Mesendoderm (in vitro differentiated cells): ENCODE measurements at regions not wholly inside any gene's neighbourhood (a gene's known extent, or its start where the extent isn't known, plus 50 kb on each side); places are given as distances from the start of the nearest gene placed in this dataset.

Experiments
- DNase-seq: peaks from one replicate; pipeline ENCODE4 v3.0.0; 2013
- H2AK5ac ChIP-seq: 2 replicates; pipeline ENCODE4 v1.6.1; 2013; ENCODE audit warnings: low read length, inconsistent platforms
- H2BK120ac ChIP-seq: 2 replicates; pipeline ENCODE4 v1.6.1; 2013; ENCODE audit warnings: low read depth, mild to moderate bottlenecking, low read length, moderate library complexity, mixed read lengths
- H2BK15ac ChIP-seq: replicated peaks from 2 replicates; pipeline ENCODE4 v1.6.1; 2013; ENCODE audit warnings: low read depth, mild to moderate bottlenecking, moderate library complexity
- H2BK5ac ChIP-seq: 2 replicates; pipeline ENCODE4 v1.6.1; 2013; ENCODE audit warnings: low read length, inconsistent platforms
- H3K18ac ChIP-seq: 2 replicates; pipeline ENCODE4 v1.6.1; 2013; ENCODE audit warnings: mild to moderate bottlenecking, low read length, mixed read lengths
- H3K23ac ChIP-seq: one replicate; pipeline ENCODE4 v1.6.1; 2013; ENCODE audit warnings: low read length
- H3K27ac ChIP-seq: 2 replicates; pipeline ENCODE4 v1.5.1; 2013; ENCODE audit warnings: low read depth, mild to moderate bottlenecking, inconsistent platforms, low read length, moderate library complexity
- H3K27me3 ChIP-seq: 2 replicates; pipeline ENCODE4 v1.6.1; 2013; ENCODE audit warnings: low read length, control low read depth, mild to moderate bottlenecking, inconsistent platforms; ENCODE audit not compliant: insufficient read depth, poor library complexity
- H3K36me3 ChIP-seq: 2 replicates; pipeline ENCODE4 v1.6.1; 2013; ENCODE audit warnings: low read length, inconsistent platforms; ENCODE audit not compliant: control insufficient read depth, insufficient read depth
- H3K4ac ChIP-seq: one replicate; pipeline ENCODE4 v1.6.1; 2013; ENCODE audit warnings: low read depth, mild to moderate bottlenecking, low read length, moderate library complexity
- H3K4me1 ChIP-seq: 2 replicates; pipeline ENCODE4 v1.6.1; 2013; ENCODE audit warnings: low read depth, low read length, inconsistent platforms; ENCODE audit not compliant: control insufficient read depth
- H3K4me2 ChIP-seq: 2 replicates; pipeline ENCODE4 v1.6.1; 2013; ENCODE audit warnings: low read length
- H3K4me3 ChIP-seq: 2 replicates; pipeline ENCODE4 v1.5.1; 2013; ENCODE audit warnings: mild to moderate bottlenecking, low read length
- H3K56ac ChIP-seq: one replicate; pipeline ENCODE4 v1.6.1; 2013; ENCODE audit warnings: low read length
- H3K79me1 ChIP-seq: 2 replicates; pipeline ENCODE4 v1.6.1; 2013; ENCODE audit warnings: low read length, inconsistent platforms
- H3K79me2 ChIP-seq: 2 replicates; pipeline ENCODE4 v1.6.1; 2013; ENCODE audit warnings: mild to moderate bottlenecking, low read length; ENCODE audit not compliant: control insufficient read depth, insufficient read depth
- H3K9ac ChIP-seq: 2 replicates; pipeline ENCODE4 v1.6.1; 2013; ENCODE audit warnings: low read length, inconsistent platforms
- H4K5ac ChIP-seq: one replicate; pipeline ENCODE4 v1.6.1; 2013; ENCODE audit warnings: low read length
- H4K8ac ChIP-seq: one replicate; pipeline ENCODE4 v1.6.1; 2013; ENCODE audit warnings: low read depth, mild to moderate bottlenecking, control low read depth, low read length, moderate library complexity
- WGBS: extraction: QIAGEN DNeasy Blood & Tissue Kit; methylation state at CpG from one replicate; pipeline ENCODE4 v1.1.7; 2013; ENCODE audit warnings: low lambda C conversion rate, missing lambda C conversion rate; ENCODE audit not compliant: insufficient coverage; ENCODE audit errors: extremely low coverage; 5-methylcytosine and 5-hydroxymethylcytosine counted together

GRCh38 chr6:86563197-86563596, 374.1 kb upstream of the HTR1E start:
- Histone ChIP-seq H4K5ac (no peak overlapping the region), H3K27ac (no peak overlapping the region), H2AK5ac (no peak overlapping the region), H3K36me3 (no peaks in the 10 kb centered on the region), H3K27me3 (no peaks in the 10 kb centered on the region), H4K8ac (no peak overlapping the region), H3K79me2 (no peaks in the 10 kb centered on the region), H3K79me1 (no peaks in the 10 kb centered on the region), H3K9ac (no peak overlapping the region), H3K4me3 (no peak overlapping the region), H2BK120ac (no peak overlapping the region), H2BK15ac (no peak overlapping the region), H3K4me2 (no peak overlapping the region), H3K18ac (no peak overlapping the region), H3K4me1 (no peaks in the 10 kb centered on the region), H3K23ac (no peak overlapping the region), H3K4ac (no peak overlapping the region), H2BK5ac (no peak overlapping the region), H3K56ac (no peak overlapping the region)
- no peak for DNase-seq
- WGBS, result no CpG with 5 or more reads among the region's 1 CpG

- H3K79me2 ChIP-seq, result no peaks in the 10 kb centered on the region
- WGBS, result no CpG with 5 or more reads among the region's 2 CpGs
- H3K27ac ChIP-seq, result no peak overlapping the region
- H2BK5ac ChIP-seq, result no peak overlapping the region
- H3K79me1 ChIP-seq, result no peaks in the 10 kb centered on the region
- H2AK5ac ChIP-seq, result no peak overlapping the region
- DNase-seq, result no peak
- H3K23ac ChIP-seq, result no peak overlapping the region
- no peaks in the 10 kb centered on the region for H3K4me1 ChIP-seq
- H3K4me2 ChIP-seq, result no peak overlapping the region
- no peaks in the 10 kb centered on the region for H3K36me3 ChIP-seq
- H3K4ac ChIP-seq, result no peak overlapping the region
- no peak overlapping the region for H2BK15ac ChIP-seq
- H3K9ac ChIP-seq, result no peak overlapping the region
- no peak overlapping the region for H3K56ac ChIP-seq
- H4K5ac ChIP-seq, result no peak overlapping the region
- no peak overlapping the region for H4K8ac ChIP-seq
- no peak overlapping the region for H3K4me3 ChIP-seq
- H3K18ac ChIP-seq, result no peak overlapping the region
- no peaks in the 10 kb centered on the region for H3K27me3 ChIP-seq
- H2BK120ac ChIP-seq, result no peak overlapping the region
These were observed 379.0 kb upstream of the HTR1E start for GRCh38 chr6:86558318-86558717.

- H2BK15ac ChIP-seq, result no peak overlapping the region
- no peaks in the 10 kb centered on the region for H3K79me2 ChIP-seq
- WGBS, result no CpG with 5 or more reads among the region's 2 CpGs
These were observed 400.0 kb upstream of the HTR1E start for GRCh38 chr6:86537292-86537861.

GRCh38 chr6:86536121-86536520, 401.2 kb upstream of the HTR1E start:
- Histone ChIP-seq H2AK5ac (no peak overlapping the region), H4K5ac (no peak overlapping the region), H3K4ac (no peak overlapping the region), H3K18ac (no peak overlapping the region), H2BK120ac (no peak overlapping the region), H3K27ac (no peak overlapping the region), H3K56ac (no peak overlapping the region), H2BK15ac (no peak overlapping the region), H3K4me2 (no peak overlapping the region), H3K27me3 (no peaks in the 10 kb centered on the region), H3K23ac (no peak overlapping the region), H3K4me3 (no peak overlapping the region), H3K9ac (no peak overlapping the region), H3K36me3 (no peaks in the 10 kb centered on the region), H3K79me1 (no peaks in the 10 kb centered on the region), H3K4me1 (no peaks in the 10 kb centered on the region), H4K8ac (no peak overlapping the region), H2BK5ac (no peak overlapping the region), H3K79me2 (no peaks in the 10 kb centered on the region)
- no peak for DNase-seq

More at GRCh38 chr6:86537292-86537861, 400.0 kb upstream of the HTR1E start:
- Histone ChIP-seq H3K9ac (no peak overlapping the region), H3K36me3 (no peaks in the 10 kb centered on the region), H3K4me2 (no peak overlapping the region), H4K8ac (no peak overlapping the region), H3K27me3 (no peaks in the 10 kb centered on the region), H2AK5ac (no peak overlapping the region), H3K23ac (no peak overlapping the region), H3K4me1 (no peaks in the 10 kb centered on the region), H4K5ac (no peak overlapping the region), H3K27ac (no peak overlapping the region), H3K4ac (no peak overlapping the region), H3K18ac (no peak overlapping the region), H2BK5ac (no peak overlapping the region), H3K56ac (no peak overlapping the region), H2BK120ac (no peak overlapping the region), H3K4me3 (no peak overlapping the region), H3K79me1 (no peaks in the 10 kb centered on the region)
- no peak for DNase-seq

- no peaks in the 10 kb centered on the region for H3K27me3 ChIP-seq
- H3K4me3 ChIP-seq, result no peak overlapping the region
- no peaks in the 10 kb centered on the region for H3K36me3 ChIP-seq
- no peaks in the 10 kb centered on the region for H3K4me1 ChIP-seq
- H2BK5ac ChIP-seq, result no peak overlapping the region
- no peak overlapping the region for H2BK15ac ChIP-seq
- no peak overlapping the region for H3K9ac ChIP-seq
- H2BK120ac ChIP-seq, result no peak overlapping the region
- no CpG with 5 or more reads among the region's 1 CpG for WGBS
- no peaks in the 10 kb centered on the region for H3K79me2 ChIP-seq
- H4K5ac ChIP-seq, result no peak overlapping the region
- H3K56ac ChIP-seq, result no peak overlapping the region
- H3K79me1 ChIP-seq, result no peaks in the 10 kb centered on the region
- H3K23ac ChIP-seq, result no peak overlapping the region
- H2AK5ac ChIP-seq, result no peak overlapping the region
- no peak for DNase-seq
- no peak overlapping the region for H3K27ac ChIP-seq
- no peak overlapping the region for H3K18ac ChIP-seq
- no peak overlapping the region for H4K8ac ChIP-seq
- no peak overlapping the region for H3K4ac ChIP-seq
- H3K4me2 ChIP-seq, result no peak overlapping the region
These were observed 402.2 kb upstream of the HTR1E start for GRCh38 chr6:86535100-86535499.

- no peak overlapping the region for H2BK120ac ChIP-seq
- no peak overlapping the region for H3K4me2 ChIP-seq
- no peak overlapping the region for H3K27ac ChIP-seq
- no peak overlapping the region for H3K56ac ChIP-seq
- H3K4me1 ChIP-seq, result no peaks in the 10 kb centered on the region
- no peak for DNase-seq
- H2AK5ac ChIP-seq, result no peak overlapping the region
- no peak overlapping the region for H3K23ac ChIP-seq
- no peak overlapping the region for H4K5ac ChIP-seq
- no CpG with 5 or more reads among the region's 1 CpG for WGBS
- H2BK5ac ChIP-seq, result no peak overlapping the region
- no peaks in the 10 kb centered on the region for H3K36me3 ChIP-seq
- no peak overlapping the region for H4K8ac ChIP-seq
- no peak overlapping the region for H3K4ac ChIP-seq
- no peak overlapping the region for H3K18ac ChIP-seq
- H2BK15ac ChIP-seq, result no peak overlapping the region
- no peaks in the 10 kb centered on the region for H3K27me3 ChIP-seq
- H3K79me2 ChIP-seq, result no peaks in the 10 kb centered on the region
- H3K4me3 ChIP-seq, result no peak overlapping the region
- no peak overlapping the region for H3K9ac ChIP-seq
- no peaks in the 10 kb centered on the region for H3K79me1 ChIP-seq
These were observed 407.7 kb upstream of the HTR1E start for GRCh38 chr6:86529635-86530034.
